LNCAP (cell line): ENCODE measurements at regions not wholly inside any gene's neighbourhood (a gene's known extent, or its start where the extent isn't known, plus 50 kb on each side); places are given as distances from the start of the nearest gene placed in this dataset.

Source experiments
- TF ChIP-seq, protein P1 (sequence below): fragments of 450-650 bp; IDR thresholded peaks from 2 replicates; pipeline ENCODE4 v1.5.1; 2017; ENCODE audit warnings: mild to moderate bottlenecking

DNA sequence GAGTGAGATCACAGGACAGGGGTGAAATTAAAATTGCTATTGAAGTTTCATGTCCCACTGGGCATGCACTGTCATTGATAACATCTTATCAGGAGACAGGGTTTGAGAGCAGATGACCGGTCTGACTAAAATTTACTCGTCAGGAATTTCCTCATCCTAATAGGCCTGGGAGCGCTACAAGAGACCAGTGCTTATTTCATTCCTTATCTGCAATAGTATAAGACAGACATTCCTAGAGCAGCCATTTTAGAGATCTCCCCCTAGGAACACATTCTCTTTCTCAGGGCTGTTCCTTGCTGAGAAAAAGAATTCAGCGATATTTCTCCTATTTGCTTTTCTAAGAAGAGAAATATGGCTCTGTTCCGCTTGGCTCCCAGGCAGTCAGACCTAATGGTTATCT is 181.4 kb upstream of the ETV3 start:
- TF ChIP-seq, protein P1, sequence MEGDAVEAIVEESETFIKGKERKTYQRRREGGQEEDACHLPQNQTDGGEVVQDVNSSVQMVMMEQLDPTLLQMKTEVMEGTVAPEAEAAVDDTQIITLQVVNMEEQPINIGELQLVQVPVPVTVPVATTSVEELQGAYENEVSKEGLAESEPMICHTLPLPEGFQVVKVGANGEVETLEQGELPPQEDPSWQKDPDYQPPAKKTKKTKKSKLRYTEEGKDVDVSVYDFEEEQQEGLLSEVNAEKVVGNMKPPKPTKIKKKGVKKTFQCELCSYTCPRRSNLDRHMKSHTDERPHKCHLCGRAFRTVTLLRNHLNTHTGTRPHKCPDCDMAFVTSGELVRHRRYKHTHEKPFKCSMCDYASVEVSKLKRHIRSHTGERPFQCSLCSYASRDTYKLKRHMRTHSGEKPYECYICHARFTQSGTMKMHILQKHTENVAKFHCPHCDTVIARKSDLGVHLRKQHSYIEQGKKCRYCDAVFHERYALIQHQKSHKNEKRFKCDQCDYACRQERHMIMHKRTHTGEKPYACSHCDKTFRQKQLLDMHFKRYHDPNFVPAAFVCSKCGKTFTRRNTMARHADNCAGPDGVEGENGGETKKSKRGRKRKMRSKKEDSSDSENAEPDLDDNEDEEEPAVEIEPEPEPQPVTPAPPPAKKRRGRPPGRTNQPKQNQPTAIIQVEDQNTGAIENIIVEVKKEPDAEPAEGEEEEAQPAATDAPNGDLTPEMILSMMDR, result no peak

- TF ChIP-seq, protein P1, result no peak
Measured at GRCh38 chr1:157315544-157315943, 177.3 kb upstream of the ETV3 start.

- TF ChIP-seq, protein P1, result no peak
Measured at GRCh38 chr1:157314408-157314807, 176.2 kb upstream of the ETV3 start.

GRCh38 chr1:157313240-157313807 is 175.1 kb upstream of the ETV3 start:
- TF ChIP-seq, protein P1, result no peak

- TF ChIP-seq, protein P1, result no peak
Measured at GRCh38 chr1:157312082-157312812, 174.1 kb upstream of the ETV3 start.

DNA sequence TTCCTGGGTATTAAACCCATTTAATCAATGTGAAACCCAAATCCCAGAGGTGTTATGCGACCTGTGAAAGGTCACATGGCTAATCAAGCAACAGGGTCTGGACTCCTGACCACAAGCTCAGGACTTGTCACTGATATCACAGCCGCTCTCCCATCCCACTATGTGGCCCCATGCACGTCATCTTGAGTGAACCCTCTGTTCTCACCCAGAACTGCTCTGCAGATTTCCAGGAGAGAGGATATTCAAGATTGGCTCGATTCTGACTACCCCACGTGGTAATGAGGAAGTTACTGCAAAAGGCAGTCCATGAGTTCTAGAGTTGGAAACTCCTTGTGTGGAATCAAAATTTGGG is 173.5 kb upstream of the ETV3 start:
- TF ChIP-seq, protein P1, result no peak

- TF ChIP-seq, protein P1, result peak; percentile 37
Measured at GRCh38 chr1:157310805-157311729, 172.9 kb upstream of the ETV3 start.
